ENCODE measurements at regions not wholly inside any gene's neighbourhood (a gene's known extent, or its start where the extent isn't known, plus 50 kb on each side); places are given as distances from the start of the nearest gene placed in this dataset.
"Not testable (repeated sequence)": the region's sequence is repeated elsewhere in the genome, so short reads cannot be mapped to it uniquely, and the experiment has no call there.

DNA sequence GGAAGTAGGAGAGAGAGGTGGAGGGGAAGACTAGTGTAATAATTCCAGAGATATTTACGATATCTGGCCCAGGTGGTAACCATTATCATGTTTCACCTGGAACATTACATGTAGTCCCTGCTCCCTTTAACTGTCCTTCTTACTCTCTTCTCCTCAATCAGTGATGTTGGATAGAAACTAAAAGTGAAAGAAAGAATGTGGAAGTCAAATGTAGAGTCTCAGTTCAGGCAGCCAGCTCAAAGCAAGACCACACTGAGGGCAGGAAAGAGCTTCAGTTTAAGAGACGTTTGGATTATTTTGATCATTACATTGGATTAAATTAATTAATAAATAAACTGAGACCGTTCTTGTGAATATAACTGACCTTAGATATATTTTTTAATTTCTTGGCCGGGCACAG lies 594.4 kb downstream of the FLRT2 start:
- Histone ChIP-seq H3K27ac (ENCODE audit: low read depth, low read length) (no peak overlapping the region), H4K20me1 (ENCODE audit: insufficient read depth, low read length) (no peaks in the 10 kb centered on the region), H3K4me3 (ENCODE audit: insufficient read depth, low read length) (no peak overlapping the region), H3K27me3 (ENCODE audit: insufficient read depth, low read length) (no peaks in the 10 kb centered on the region), H3K36me3 (ENCODE audit: insufficient read depth, low read length) (no peaks in the 10 kb centered on the region), H3K4me1 (ENCODE audit: insufficient read depth, low read length) (no peaks in the 10 kb centered on the region), H3K9me3 (ENCODE audit: low read depth, low read length) (no peaks in the 10 kb centered on the region), H3K4me2 (ENCODE audit: insufficient read depth, low read length) (no peak overlapping the region), H3K79me2 (ENCODE audit: insufficient read depth, low read length) (no peaks in the 10 kb centered on the region), H2AFZ (ENCODE audit: low read length) (no peak overlapping the region)
- TF ChIP-seq CTCF (IDR thresholded peaks at IDR 0.05; ENCODE audit: extremely low read depth, low read depth, low read length), result no peak
- DNase-seq (ENCODE audit: insufficient read length, low spot score, missing footprints), result no peak

- Histone ChIP-seq H3K36me3 (ENCODE audit: insufficient read depth, low read length) (no peaks in the 10 kb centered on the region), H3K79me2 (ENCODE audit: insufficient read depth, low read length) (no peaks in the 10 kb centered on the region), H3K4me1 (ENCODE audit: insufficient read depth, low read length) (no peaks in the 10 kb centered on the region), H3K27ac (ENCODE audit: low read depth, low read length) (no peak overlapping the region), H3K9me3 (ENCODE audit: low read depth, low read length) (no peaks in the 10 kb centered on the region), H2AFZ (ENCODE audit: low read length) (no peak overlapping the region), H3K4me3 (ENCODE audit: insufficient read depth, low read length) (no peak overlapping the region), H3K4me2 (ENCODE audit: insufficient read depth, low read length) (no peak overlapping the region), H3K27me3 (ENCODE audit: insufficient read depth, low read length) (no peaks in the 10 kb centered on the region), H4K20me1 (ENCODE audit: insufficient read depth, low read length) (no peaks in the 10 kb centered on the region)
- no peak for TF ChIP-seq CTCF (IDR thresholded peaks at IDR 0.05; ENCODE audit: extremely low read depth, low read depth, low read length)
- no peak for DNase-seq (ENCODE audit: insufficient read length, low spot score, missing footprints)
Measured at GRCh38 chr14:86115972-86116371, 586.0 kb downstream of the FLRT2 start.

DNA sequence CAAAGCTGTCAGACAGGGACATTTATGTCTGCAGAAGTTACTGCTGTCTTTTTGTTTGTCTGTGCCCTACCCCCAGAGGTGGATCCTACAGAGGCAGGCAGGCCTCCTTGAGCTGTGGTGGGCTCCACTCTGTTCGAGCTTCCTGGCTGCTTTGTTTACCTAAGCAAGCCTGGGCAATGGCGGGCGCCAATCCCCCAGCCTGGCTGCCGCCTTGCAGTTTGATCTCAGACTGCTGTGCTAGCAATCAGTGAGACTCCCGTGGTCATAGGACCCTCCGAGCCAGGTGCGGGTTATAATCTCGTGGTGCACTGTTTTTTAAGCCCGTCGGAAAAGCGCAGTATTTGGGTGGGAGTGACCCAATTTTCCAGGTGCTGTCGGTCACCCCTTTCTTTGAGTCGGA lies 580.9 kb downstream of the FLRT2 start:
- H4K20me1 ChIP-seq (ENCODE audit: insufficient read depth, low read length); DNase-seq (ENCODE audit: insufficient read length, low spot score, missing footprints); H3K4me1 ChIP-seq (ENCODE audit: insufficient read depth, low read length); H3K36me3 ChIP-seq (ENCODE audit: insufficient read depth, low read length); H3K4me2 ChIP-seq (ENCODE audit: insufficient read depth, low read length); H3K9me3 ChIP-seq (ENCODE audit: low read depth, low read length); H2AFZ ChIP-seq (ENCODE audit: low read length); H3K27ac ChIP-seq (ENCODE audit: low read depth, low read length); H3K4me3 ChIP-seq (ENCODE audit: insufficient read depth, low read length); H3K79me2 ChIP-seq (ENCODE audit: insufficient read depth, low read length); H3K27me3 ChIP-seq (ENCODE audit: insufficient read depth, low read length): not testable (repeated sequence)

GRCh38 chr14:86104691-86105265 lies 574.8 kb downstream of the FLRT2 start:
- H3K27ac ChIP-seq (ENCODE audit: low read depth, low read length), result no peak overlapping the region
- no peaks in the 10 kb centered on the region for H3K27me3 ChIP-seq (ENCODE audit: insufficient read depth, low read length)
- H4K20me1 ChIP-seq (ENCODE audit: insufficient read depth, low read length), result no peaks in the 10 kb centered on the region
- no peak overlapping the region for H3K4me3 ChIP-seq (ENCODE audit: insufficient read depth, low read length)
- no peak for DNase-seq (ENCODE audit: insufficient read length, low spot score, missing footprints)
- no peaks in the 10 kb centered on the region for H3K36me3 ChIP-seq (ENCODE audit: insufficient read depth, low read length)
- no peaks in the 10 kb centered on the region for H3K4me1 ChIP-seq (ENCODE audit: insufficient read depth, low read length)
- no peaks in the 10 kb centered on the region for H3K9me3 ChIP-seq (ENCODE audit: low read depth, low read length)
- no peaks in the 10 kb centered on the region for H3K79me2 ChIP-seq (ENCODE audit: insufficient read depth, low read length)
- no peak for TF ChIP-seq CTCF (IDR thresholded peaks at IDR 0.05; ENCODE audit: extremely low read depth, low read depth, low read length)
- no peak overlapping the region for H3K4me2 ChIP-seq (ENCODE audit: insufficient read depth, low read length)
- no peak overlapping the region for H2AFZ ChIP-seq (ENCODE audit: low read length)
